Neural progenitor cell (in vitro differentiated cells): ENCODE measurements at regions not wholly inside any gene's neighbourhood (a gene's known extent, or its start where the extent isn't known, plus 50 kb on each side); places are given as distances from the start of the nearest gene placed in this dataset.

ENCODE experiments used
- DNase-seq: peaks from one replicate; pipeline ENCODE4 v3.0.0-alpha.2; 2016; ENCODE audit warnings: low spot score
- H2AFZ ChIP-seq: fragments of 200-600 bp; sonication (generic); replicated peaks from 2 replicates; pipeline ENCODE4 v1.6.1; 2016; ENCODE audit warnings: antibody characterized with exemption
- H3F3A ChIP-seq: fragments of 200-600 bp; sonication (generic); 2 replicates; pipeline ENCODE4 v1.6.1; 2016; ENCODE audit warnings: antibody characterized with exemption, low read depth
- H3K27ac ChIP-seq: fragments of 200-600 bp; sonication (generic); 2 replicates; pipeline ENCODE4 v1.5.1; 2016; ENCODE audit warnings: mild to moderate bottlenecking
- H3K27me3 ChIP-seq: fragments of 200-600 bp; sonication (generic); 2 replicates; pipeline ENCODE4 v1.6.1; 2016; ENCODE audit warnings: mild to moderate bottlenecking, moderate library complexity
- H3K36me3 ChIP-seq: fragments of 200-600 bp; sonication (generic); 2 replicates; pipeline ENCODE4 v1.5.1; 2016
- H3K4me1 ChIP-seq: fragments of 200-600 bp; sonication (generic); 2 replicates; pipeline ENCODE4 v1.6.1; 2016; ENCODE audit warnings: mixed run types
- H3K4me2 ChIP-seq: fragments of 200-600 bp; sonication (generic); 2 replicates; pipeline ENCODE4 v1.6.1; 2016
- H3K4me3 ChIP-seq: fragments of 200-600 bp; sonication (generic); 2 replicates; pipeline ENCODE4 v1.5.1; 2016
- H3K79me2 ChIP-seq: fragments of 200-600 bp; sonication (generic); 2 replicates; pipeline ENCODE4 v1.6.1; 2016; ENCODE audit warnings: low read depth
- H3K9ac ChIP-seq: fragments of 200-600 bp; sonication (generic); 2 replicates; pipeline ENCODE4 v1.6.1; 2016
- H3K9me3 ChIP-seq: fragments of 200-600 bp; sonication (generic); 2 replicates; pipeline ENCODE4 v1.5.1; 2016; ENCODE audit warnings: low read depth
- H4K20me1 ChIP-seq: fragments of 200-600 bp; sonication (generic); 2 replicates; pipeline ENCODE4 v1.6.1; 2016; ENCODE audit warnings: low read depth
- H3K27ac Mint-ChIP-seq: 3 replicates; pipeline ENCODE4 v1.8.0; 2021; ENCODE audit warnings: mixed read lengths
- H3K27me3 Mint-ChIP-seq: 2 replicates; pipeline ENCODE4 v1.8.0; 2022; ENCODE audit warnings: low read depth, mild to moderate bottlenecking, inconsistent platforms, moderate library complexity, mixed read lengths; ENCODE audit not compliant: insufficient read depth
- H3K36me3 Mint-ChIP-seq: 3 replicates; pipeline ENCODE4 v1.8.0; 2021; ENCODE audit warnings: mixed read lengths
- H3K4me1 Mint-ChIP-seq: 3 replicates; pipeline ENCODE4 v1.8.0; 2021; ENCODE audit warnings: mixed read lengths
- H3K4me3 Mint-ChIP-seq: 3 replicates; pipeline ENCODE4 v1.8.0; 2021; ENCODE audit warnings: mild to moderate bottlenecking, moderate library complexity, mixed read lengths
- H3K9me3 Mint-ChIP-seq: 3 replicates; pipeline ENCODE4 v1.8.0; 2020; ENCODE audit warnings: mixed read lengths
- EZH2 ChIP-seq: fragments of 200-600 bp; sonication (generic); IDR thresholded peaks from 2 replicates; pipeline ENCODE4 v1.6.1; 2017; ENCODE audit warnings: antibody characterized with exemption, mild to moderate bottlenecking, moderate library complexity
- EZH2phosphoT487 ChIP-seq: fragments of 200-600 bp; sonication (generic); IDR thresholded peaks from 2 replicates; pipeline ENCODE4 v1.6.1; 2017; ENCODE audit warnings: antibody characterized with exemption
- TF ChIP-seq, protein P1 (sequence below): fragments of 200-600 bp; sonication (generic); IDR thresholded peaks from 2 replicates; pipeline ENCODE4 v1.5.1; 2017; ENCODE audit warnings: antibody characterized with exemption, mild to moderate bottlenecking

DNA sequence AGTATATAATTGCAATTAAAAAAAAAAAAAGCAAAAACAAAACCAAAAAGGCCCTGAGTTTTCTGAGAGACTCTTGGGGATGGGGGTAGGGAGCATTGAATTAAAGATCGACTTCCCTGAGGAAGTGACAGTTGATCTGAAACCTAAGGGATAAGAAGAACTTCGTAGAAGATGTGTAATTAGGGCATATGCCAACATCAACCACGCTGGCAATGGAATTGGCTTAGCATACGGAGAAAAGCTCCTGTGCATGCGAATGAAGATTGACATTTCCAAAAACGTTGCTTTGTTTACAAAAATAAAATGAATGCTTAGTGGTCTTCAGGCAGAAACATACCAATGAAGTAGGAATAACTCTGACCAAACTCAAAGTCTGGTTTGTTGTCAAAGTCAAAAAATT lies 307.6 kb upstream of the ZNF521 start:
- no peak for DNase-seq
- Histone ChIP-seq H3K9me3 (no peaks in the 10 kb centered on the region), H3K9ac (no peak overlapping the region), H3F3A (no peaks in the 10 kb centered on the region), H3K4me2 (no peak overlapping the region), H3K4me1 (no peaks in the 10 kb centered on the region), H2AFZ (no peak overlapping the region), H3K4me3 (no peak overlapping the region), H3K79me2 (no peaks in the 10 kb centered on the region), H4K20me1 (no peaks in the 10 kb centered on the region), H3K36me3 (no peaks in the 10 kb centered on the region), H3K27me3 (no peaks in the 10 kb centered on the region), H3K27ac (no peak overlapping the region)
- Mint-ChIP-seq H3K27me3 (peaks cover 2% of the 10 kb centered on the region), H3K4me1 (peaks cover 7% of the 10 kb centered on the region), H3K4me3 (no peak overlapping the region), H3K36me3 (no peaks in the 10 kb centered on the region), H3K27ac (no peak overlapping the region), H3K9me3 (peaks cover 2% of the 10 kb centered on the region)
- TF ChIP-seq, protein P1, sequence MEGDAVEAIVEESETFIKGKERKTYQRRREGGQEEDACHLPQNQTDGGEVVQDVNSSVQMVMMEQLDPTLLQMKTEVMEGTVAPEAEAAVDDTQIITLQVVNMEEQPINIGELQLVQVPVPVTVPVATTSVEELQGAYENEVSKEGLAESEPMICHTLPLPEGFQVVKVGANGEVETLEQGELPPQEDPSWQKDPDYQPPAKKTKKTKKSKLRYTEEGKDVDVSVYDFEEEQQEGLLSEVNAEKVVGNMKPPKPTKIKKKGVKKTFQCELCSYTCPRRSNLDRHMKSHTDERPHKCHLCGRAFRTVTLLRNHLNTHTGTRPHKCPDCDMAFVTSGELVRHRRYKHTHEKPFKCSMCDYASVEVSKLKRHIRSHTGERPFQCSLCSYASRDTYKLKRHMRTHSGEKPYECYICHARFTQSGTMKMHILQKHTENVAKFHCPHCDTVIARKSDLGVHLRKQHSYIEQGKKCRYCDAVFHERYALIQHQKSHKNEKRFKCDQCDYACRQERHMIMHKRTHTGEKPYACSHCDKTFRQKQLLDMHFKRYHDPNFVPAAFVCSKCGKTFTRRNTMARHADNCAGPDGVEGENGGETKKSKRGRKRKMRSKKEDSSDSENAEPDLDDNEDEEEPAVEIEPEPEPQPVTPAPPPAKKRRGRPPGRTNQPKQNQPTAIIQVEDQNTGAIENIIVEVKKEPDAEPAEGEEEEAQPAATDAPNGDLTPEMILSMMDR = no peak
- no peak for TF ChIP-seq EZH2phosphoT487
- no peak for TF ChIP-seq EZH2

DNA sequence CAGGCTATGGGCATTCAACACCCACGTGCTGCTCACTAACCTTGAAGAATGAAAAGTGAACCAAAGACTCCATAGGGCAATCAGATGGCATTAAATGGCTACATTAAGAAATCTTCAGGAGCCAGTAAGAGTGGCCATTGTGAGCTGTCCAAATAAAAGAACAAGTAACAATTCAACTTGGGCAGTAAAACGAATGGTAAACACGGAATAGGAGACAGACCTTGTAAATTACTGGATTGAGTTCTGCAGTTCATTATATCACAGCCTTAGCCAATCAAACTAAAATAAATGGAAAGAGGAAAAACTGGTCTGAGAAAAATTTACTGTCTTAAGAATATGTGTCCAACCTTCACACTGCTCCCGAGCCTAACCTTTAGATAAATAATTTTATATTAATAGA lies 306.5 kb upstream of the ZNF521 start:
- H3K9me3 ChIP-seq = no peaks in the 10 kb centered on the region
- Mint-ChIP-seq H3K27me3 (peaks cover 2% of the 10 kb centered on the region), H3K36me3 (no peaks in the 10 kb centered on the region), H3K27ac (no peak overlapping the region), H3K9me3 (peaks cover 2% of the 10 kb centered on the region), H3K4me3 (no peak overlapping the region), H3K4me1 (peaks cover 6% of the 10 kb centered on the region)
- H3K4me1 ChIP-seq = no peaks in the 10 kb centered on the region
- H3F3A ChIP-seq = no peaks in the 10 kb centered on the region
- no peak overlapping the region for H3K9ac ChIP-seq
- DNase-seq = no peak
- no peak overlapping the region for H3K27ac ChIP-seq
- no peaks in the 10 kb centered on the region for H4K20me1 ChIP-seq
- H2AFZ ChIP-seq = peak overlapping the region; percentile 14
- H3K36me3 ChIP-seq = no peaks in the 10 kb centered on the region
- TF ChIP-seq, protein P1 = no peak
- TF ChIP-seq EZH2phosphoT487 (no peak), EZH2 (no peak)
- no peak overlapping the region for H3K4me3 ChIP-seq
- H3K4me2 ChIP-seq = no peak overlapping the region
- no peaks in the 10 kb centered on the region for H3K79me2 ChIP-seq
- H3K27me3 ChIP-seq = no peaks in the 10 kb centered on the region

DNA sequence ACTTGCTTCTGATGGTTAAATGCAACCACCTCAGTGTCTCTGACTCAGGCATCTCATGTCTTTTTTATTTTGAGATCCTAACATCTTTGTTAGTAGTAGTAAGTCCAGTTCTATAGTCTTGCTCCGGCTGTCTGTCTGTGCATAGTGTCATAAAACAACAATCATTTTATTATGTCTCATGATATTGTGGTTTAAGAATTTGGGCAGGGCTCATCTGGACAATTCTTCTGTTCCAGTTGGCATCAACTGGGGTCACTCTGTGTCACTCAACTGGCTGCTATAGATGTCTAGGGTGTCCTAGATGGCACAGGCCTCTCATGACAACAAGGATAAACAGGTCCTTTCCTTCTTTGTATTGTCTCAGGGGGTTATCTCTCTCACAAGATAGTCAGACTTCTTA lies 299.6 kb upstream of the ZNF521 start:
- no peak overlapping the region for H3K4me2 ChIP-seq
- no peaks in the 10 kb centered on the region for H3F3A ChIP-seq
- no peak overlapping the region for H2AFZ ChIP-seq
- no peaks in the 10 kb centered on the region for H4K20me1 ChIP-seq
- H3K27me3 ChIP-seq = no peaks in the 10 kb centered on the region
- H3K9me3 ChIP-seq = no peaks in the 10 kb centered on the region
- no peak overlapping the region for H3K27ac ChIP-seq
- DNase-seq = no peak
- no peak overlapping the region for H3K4me3 Mint-ChIP-seq
- no peaks in the 10 kb centered on the region for H3K36me3 ChIP-seq
- H3K9ac ChIP-seq = no peak overlapping the region
- H3K4me3 ChIP-seq = no peak overlapping the region
- peaks cover 11% of the 10 kb centered on the region for H3K4me1 Mint-ChIP-seq
- H3K79me2 ChIP-seq = no peaks in the 10 kb centered on the region
- no peaks in the 10 kb centered on the region for H3K36me3 Mint-ChIP-seq
- peaks cover 2% of the 10 kb centered on the region for H3K27me3 Mint-ChIP-seq
- TF ChIP-seq EZH2 (no peak), EZH2phosphoT487 (no peak)
- TF ChIP-seq, protein P1 = no peak
- no peaks in the 10 kb centered on the region for H3K4me1 ChIP-seq
- peaks cover 2% of the 10 kb centered on the region for H3K9me3 Mint-ChIP-seq
- H3K27ac Mint-ChIP-seq = peak overlapping the region; percentile 5
